H1 (cell line): ENCODE measurements at regions not wholly inside any gene's neighbourhood (a gene's known extent, or its start where the extent isn't known, plus 50 kb on each side); places are given as distances from the start of the nearest gene placed in this dataset.

Source experiments
- CTCF ChIA-PET: fragments of 300-600 bp; sonication (Branson Sonifier 250); formaldehyde crosslinking; loops from one replicate; lab custom pipeline; 2021; ENCODE audit not compliant: partially characterized antibody; lab: Charles Lee
- POLR2A ChIA-PET: fragments of 300-600 bp; sonication (Branson Sonifier 250); formaldehyde crosslinking; loops from one replicate; lab custom pipeline; 2021; ENCODE audit warnings: inconsistent platforms; ENCODE audit not compliant: partially characterized antibody; lab: Charles Lee
- DNase-seq, 2 experiments: peaks; one replicate each; pipeline versions ENCODE4 v3.0.0 to v3.0.0-alpha.2; 2010 to 2022; ENCODE audit warnings: low spot score in 2 of 2, low read depth in 1 of 2, mixed read lengths in 1 of 2
- FAIRE-seq: peaks from 2 replicates; lab custom pipeline; 2011; peaks lifted over from hg19 to GRCh38; lab: Jason Lieb, UNC
- H2AFZ ChIP-seq: 2 replicates; pipeline ENCODE4 v1.8.1; 2012; ENCODE audit warnings: low read length, inconsistent platforms
- H2AK5ac ChIP-seq: 2 replicates; pipeline ENCODE4 v1.6.1; 2013; ENCODE audit warnings: low read depth, low read length
- H2BK120ac ChIP-seq: replicated peaks from 2 replicates; pipeline ENCODE3; 2013; ENCODE audit warnings: low read depth, low read length, inconsistent platforms
- H2BK12ac ChIP-seq: 2 replicates; pipeline ENCODE4 v1.6.1; 2013; ENCODE audit warnings: low read depth, low read length
- H2BK15ac ChIP-seq: 2 replicates; pipeline ENCODE4 v1.6.1; 2013; ENCODE audit warnings: low read length
- H2BK20ac ChIP-seq: 2 replicates; pipeline ENCODE4 v1.6.1; 2013; ENCODE audit warnings: low read length
- H2BK5ac ChIP-seq: 2 replicates; pipeline ENCODE4 v1.6.1; 2013; ENCODE audit warnings: low read depth, low read length
- H3K14ac ChIP-seq: 2 replicates; pipeline ENCODE4 v1.6.1; 2013; ENCODE audit warnings: inconsistent platforms; ENCODE audit not compliant: insufficient read length
- H3K18ac ChIP-seq: 2 replicates; pipeline ENCODE4 v1.6.1; 2013; ENCODE audit warnings: low read length; ENCODE audit errors: extremely low read depth
- H3K23ac ChIP-seq: 2 replicates; pipeline ENCODE4 v1.6.1; 2013; ENCODE audit warnings: inconsistent platforms; ENCODE audit not compliant: insufficient read length
- H3K23me2 ChIP-seq: 2 replicates; pipeline ENCODE4 v1.6.1; 2013; ENCODE audit warnings: low read depth, low read length
- H3K27ac ChIP-seq: 2 replicates; pipeline ENCODE4 v1.6.1; 2011; ENCODE audit warnings: low read depth, low read length, inconsistent platforms
- H3K27me3 ChIP-seq, 4 experiments: replicated peaks in 1 of 4; 1 replicate in 1 of 4; 2 replicates in 3 of 4; pipeline versions ENCODE4 v1.6.1 to v1.8.1; 2011 to 2013; ENCODE audit warnings: low read length in 3 of 4, mild to moderate bottlenecking in 3 of 4, inconsistent platforms in 2 of 4, mixed read lengths in 2 of 4, moderate library complexity in 1 of 4; ENCODE audit not compliant: control insufficient read depth in 3 of 4, insufficient read depth in 3 of 4; ENCODE audit errors: extremely low read depth in 1 of 4
- H3K36me3 ChIP-seq, 4 experiments: 2 replicates each; pipeline versions ENCODE4 v1.6.1 to v1.8.1; 2011 to 2013; ENCODE audit warnings: mild to moderate bottlenecking in 4 of 4, low read length in 3 of 4, moderate library complexity in 2 of 4, control low read depth in 1 of 4, inconsistent platforms in 1 of 4; ENCODE audit not compliant: insufficient read depth in 4 of 4, control insufficient read depth in 2 of 4
- H3K4ac ChIP-seq: replicated peaks from 2 replicates; pipeline ENCODE3; 2013; ENCODE audit warnings: low read length, low read depth, mixed read lengths, inconsistent platforms; ENCODE audit not compliant: insufficient read length
- H3K4me1 ChIP-seq, 4 experiments: replicated peaks in 1 of 4; 1 replicate in 1 of 4; 2 replicates in 3 of 4; pipeline versions ENCODE4 v1.6.1 to v1.8.1; 2011 to 2013; ENCODE audit warnings: low read length in 3 of 4, inconsistent platforms in 2 of 4, mixed read lengths in 1 of 4; ENCODE audit not compliant: insufficient read depth in 4 of 4, control insufficient read depth in 3 of 4
- H3K4me2 ChIP-seq, 2 experiments: 2 replicates each; pipeline versions ENCODE4 v1.6.1 to v1.8.1; 2011 to 2013; ENCODE audit warnings: low read depth in 2 of 2, low read length in 2 of 2, control low read depth in 1 of 2, inconsistent platforms in 1 of 2, mild to moderate bottlenecking in 1 of 2; ENCODE audit not compliant: insufficient read depth in 1 of 2
- H3K4me3 ChIP-seq, 4 experiments: fragments of 200-600, 300-600 bp in 1 of 4; sonication (generic), shearing (Covaris generic), sonication (Bioruptor Twin) in 1 of 4; 2 replicates each; pipeline versions ENCODE4 v1.5.1 to v1.8.1; 2011 to 2016; ENCODE audit warnings: low read length in 4 of 4, low read depth in 3 of 4, control low read depth in 2 of 4, inconsistent platforms in 2 of 4, mild to moderate bottlenecking in 2 of 4, mixed read lengths in 1 of 4, moderate library complexity in 1 of 4; ENCODE audit not compliant: insufficient read depth in 2 of 4; ENCODE audit errors: extremely low read depth in 1 of 4
- H3K56ac ChIP-seq: replicated peaks from 2 replicates; pipeline ENCODE3; 2013; ENCODE audit warnings: low read depth, mild to moderate bottlenecking, mixed read lengths, low read length, inconsistent platforms; ENCODE audit not compliant: insufficient read length
- H3K79me1 ChIP-seq: 2 replicates; pipeline ENCODE4 v1.6.1; 2013; ENCODE audit warnings: low read depth, low read length, control low read depth
- H3K79me2 ChIP-seq, 2 experiments: 2 replicates each; pipeline versions ENCODE4 v1.6.1 to v1.8.1; 2012 to 2013; ENCODE audit warnings: low read length in 2 of 2, mild to moderate bottlenecking in 2 of 2, inconsistent platforms in 1 of 2; ENCODE audit not compliant: insufficient read depth in 2 of 2, control insufficient read depth in 1 of 2
- H3K9ac ChIP-seq, 4 experiments: replicated peaks in 1 of 4; 1 replicate in 1 of 4; 2 replicates in 3 of 4; pipeline versions ENCODE4 v1.6.1 to v1.8.1; 2011 to 2013; ENCODE audit warnings: low read depth in 3 of 4, low read length in 3 of 4, control low read depth in 2 of 4, mild to moderate bottlenecking in 2 of 4, moderate library complexity in 2 of 4, inconsistent platforms in 1 of 4; ENCODE audit errors: extremely low read depth in 1 of 4
- H3K9me3 ChIP-seq, 2 experiments: 2 replicates each; pipeline versions ENCODE4 v1.6.1 to v1.8.1; 2012 to 2013; ENCODE audit warnings: mild to moderate bottlenecking in 2 of 2, moderate library complexity in 2 of 2, control low read depth in 1 of 2, inconsistent platforms in 1 of 2, low read depth in 1 of 2, low read length in 1 of 2, mixed read lengths in 1 of 2; ENCODE audit not compliant: insufficient read depth in 2 of 2
- H4K20me1 ChIP-seq, 2 experiments: replicated peaks in 1 of 2; 2 replicates each; pipeline versions ENCODE3 to v1.8.1; 2011 to 2013; ENCODE audit warnings: inconsistent platforms in 2 of 2, low read length in 2 of 2, mild to moderate bottlenecking in 1 of 2; ENCODE audit not compliant: insufficient read depth in 2 of 2, control insufficient read depth in 1 of 2
- H4K5ac ChIP-seq: 2 replicates; pipeline ENCODE4 v1.6.1; 2013; ENCODE audit warnings: low read length, low read depth, mixed read lengths, inconsistent platforms; ENCODE audit not compliant: insufficient read length
- H4K8ac ChIP-seq: 2 replicates; pipeline ENCODE4 v1.8.0; 2013; ENCODE audit warnings: mild to moderate bottlenecking, moderate library complexity, low read length, inconsistent platforms; ENCODE audit not compliant: insufficient read depth; ENCODE audit errors: extremely low read depth
- H4K91ac ChIP-seq: replicated peaks from 2 replicates; pipeline ENCODE3; 2013; ENCODE audit warnings: low read length, mixed read lengths, inconsistent platforms; ENCODE audit not compliant: insufficient read length
- ASH2L ChIP-seq: fragments of 200-600, 300-600 bp; sonication (generic); IDR thresholded peaks from one replicate; pipeline ENCODE4 v1.7.1; 2017; ENCODE audit warnings: low read length
- CEBPB ChIP-seq: IDR thresholded peaks from 2 replicates; pipeline ENCODE4 v1.6.1; 2012; ENCODE audit warnings: low read depth, low read length
- CHD1 ChIP-seq: IDR thresholded peaks from 2 replicates; pipeline ENCODE4 v1.6.1; 2012; ENCODE audit warnings: low read depth, low read length, improper control_type of control experiment
- KDM4A ChIP-seq: IDR thresholded peaks from one replicate; pipeline ENCODE4 v1.7.1; 2012; ENCODE audit warnings: low read depth, mild to moderate bottlenecking, moderate library complexity, low read length, inconsistent platforms; ENCODE audit not compliant: severe bottlenecking
- ZNF274 ChIP-seq: IDR thresholded peaks from 2 replicates; pipeline ENCODE4 v1.7.0; 2012; ENCODE audit warnings: low read length, borderline replicate concordance; ENCODE audit errors: extremely low read depth
- WGBS, 2 experiments: shearing (Covaris generic) in 1 of 2; methylation state at CpG; one replicate each; pipeline versions ENCODE4 v1.1.6 to v1.1.7; 2013 to 2015; ENCODE audit warnings: low lambda C conversion rate in 2 of 2, mixed read lengths in 2 of 2, inconsistent platforms in 1 of 2, low coverage in 1 of 2, missing lambda C conversion rate in 1 of 2; ENCODE audit not compliant: insufficient replicate concordance in 2 of 2, insufficient coverage in 1 of 2, insufficient read length in 1 of 2; ENCODE audit errors: extremely low coverage in 1 of 2, missing lambda C conversion rate in 1 of 2; 5-methylcytosine and 5-hydroxymethylcytosine counted together
- TF ChIP-seq, protein P1 (sequence below): IDR thresholded peaks from 2 replicates; pipeline ENCODE4 v1.6.1; 2012; ENCODE audit warnings: low read length, inconsistent platforms

DNA sequence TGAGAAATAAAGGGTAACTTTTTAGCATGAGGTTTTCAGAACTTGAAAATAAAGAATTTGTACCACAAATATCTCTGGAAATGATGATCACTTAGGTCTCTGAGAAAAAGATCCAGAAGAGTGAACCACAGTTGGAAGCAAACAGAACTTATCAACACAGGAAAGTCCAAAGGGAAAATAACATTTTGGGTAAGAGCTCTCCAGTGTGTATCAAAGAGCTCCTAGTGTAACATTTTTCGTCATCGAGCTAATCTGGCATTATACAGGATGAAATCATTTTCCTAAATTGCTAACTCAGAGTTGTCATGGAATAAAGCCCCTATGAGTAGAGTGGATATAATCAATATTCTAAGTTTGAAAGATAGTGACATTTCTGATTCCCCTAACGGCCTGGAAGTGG is 104.0 kb downstream of the LMO4 start:
- 81% methylated on average over 3 of the region's 3 CpGs; no CpG with 5 or more reads in 1 of the 2 experiments for WGBS, 2 experiments
- no peak for FAIRE-seq
- TF ChIP-seq ASH2L = no peak
- no peak for TF ChIP-seq CEBPB
- no peak for TF ChIP-seq CHD1
- TF ChIP-seq ZNF274 = no peak
- no peak for TF ChIP-seq KDM4A
- TF ChIP-seq, protein P1, sequence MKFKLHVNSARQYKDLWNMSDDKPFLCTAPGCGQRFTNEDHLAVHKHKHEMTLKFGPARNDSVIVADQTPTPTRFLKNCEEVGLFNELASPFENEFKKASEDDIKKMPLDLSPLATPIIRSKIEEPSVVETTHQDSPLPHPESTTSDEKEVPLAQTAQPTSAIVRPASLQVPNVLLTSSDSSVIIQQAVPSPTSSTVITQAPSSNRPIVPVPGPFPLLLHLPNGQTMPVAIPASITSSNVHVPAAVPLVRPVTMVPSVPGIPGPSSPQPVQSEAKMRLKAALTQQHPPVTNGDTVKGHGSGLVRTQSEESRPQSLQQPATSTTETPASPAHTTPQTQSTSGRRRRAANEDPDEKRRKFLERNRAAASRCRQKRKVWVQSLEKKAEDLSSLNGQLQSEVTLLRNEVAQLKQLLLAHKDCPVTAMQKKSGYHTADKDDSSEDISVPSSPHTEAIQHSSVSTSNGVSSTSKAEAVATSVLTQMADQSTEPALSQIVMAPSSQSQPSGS = no peak
- H4K8ac ChIP-seq = no peak overlapping the region
- H2BK20ac ChIP-seq = no peak overlapping the region
- no peak overlapping the region for H4K5ac ChIP-seq
- H3K4ac ChIP-seq = no peak overlapping the region
- no peaks in the 10 kb centered on the region for H3K79me1 ChIP-seq
- H2BK5ac ChIP-seq = no peak overlapping the region
- CTCF ChIA-PET = no interaction called here
- POLR2A ChIA-PET = no interaction called here
- no peak overlapping the region for H3K14ac ChIP-seq
- H2AK5ac ChIP-seq = no peak overlapping the region
- no peaks in the 10 kb centered on the region for H3K36me3 ChIP-seq
- no peak overlapping the region for H3K56ac ChIP-seq
- H3K27me3 ChIP-seq = no peaks in the 10 kb centered on the region
- H3K79me2 ChIP-seq = no peaks in the 10 kb centered on the region
- no peaks in the 10 kb centered on the region; a peak in 1 of 4 replicates for H3K9me3 ChIP-seq
- H3K23me2 ChIP-seq = no peaks in the 10 kb centered on the region
- H2AFZ ChIP-seq = no peak overlapping the region
- H3K27ac ChIP-seq = no peak overlapping the region
- DNase-seq = no peak
- no peak overlapping the region for H2BK120ac ChIP-seq
- no peak overlapping the region for H3K9ac ChIP-seq
- H2BK15ac ChIP-seq = no peak overlapping the region
- H3K4me1 ChIP-seq = peaks cover 0 to 12% (median 3%) of the 10 kb centered on the region in 4 experiments; a peak in 4 of 7 replicates
- no peak overlapping the region for H3K23ac ChIP-seq
- no peaks in the 10 kb centered on the region for H4K20me1 ChIP-seq
- H3K18ac ChIP-seq = no peak overlapping the region
- no peak overlapping the region for H3K4me3 ChIP-seq
- H3K4me2 ChIP-seq = no peak overlapping the region
- no peak overlapping the region for H2BK12ac ChIP-seq
- no peak overlapping the region for H4K91ac ChIP-seq
